ENCODE measurements at regions not wholly inside any gene's neighbourhood (a gene's known extent, or its start where the extent isn't known, plus 50 kb on each side); places are given as distances from the start of the nearest gene placed in this dataset.
A peak's percentile ranks its signal among the peaks of the same experiment; 100 is the strongest.

DNA sequence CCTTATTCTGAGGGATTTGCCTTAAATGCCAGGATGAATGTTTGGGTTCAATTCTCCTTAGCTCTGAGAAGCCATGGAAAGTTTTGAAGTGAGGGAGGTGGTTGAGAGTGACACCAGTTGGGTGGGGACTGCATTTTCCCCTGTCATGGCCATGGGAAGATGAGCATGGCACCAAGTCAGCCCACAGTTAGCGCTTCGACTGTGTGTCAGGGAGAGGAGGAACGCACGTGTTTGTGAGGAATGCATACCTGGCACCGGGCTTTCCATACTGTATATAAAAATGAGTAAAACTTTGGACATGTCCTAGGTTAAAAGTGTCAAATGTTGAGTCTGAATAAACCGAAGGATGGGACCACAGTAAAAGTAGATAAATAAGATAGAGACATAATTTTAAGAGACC is 187.5 kb upstream of the KL start:
- no peak for DNase-seq (ENCODE audit: low read depth)

GRCh38 chr13:32829269-32829668 is 187.0 kb upstream of the KL start:
- no peak for DNase-seq (ENCODE audit: low read depth)

DNA sequence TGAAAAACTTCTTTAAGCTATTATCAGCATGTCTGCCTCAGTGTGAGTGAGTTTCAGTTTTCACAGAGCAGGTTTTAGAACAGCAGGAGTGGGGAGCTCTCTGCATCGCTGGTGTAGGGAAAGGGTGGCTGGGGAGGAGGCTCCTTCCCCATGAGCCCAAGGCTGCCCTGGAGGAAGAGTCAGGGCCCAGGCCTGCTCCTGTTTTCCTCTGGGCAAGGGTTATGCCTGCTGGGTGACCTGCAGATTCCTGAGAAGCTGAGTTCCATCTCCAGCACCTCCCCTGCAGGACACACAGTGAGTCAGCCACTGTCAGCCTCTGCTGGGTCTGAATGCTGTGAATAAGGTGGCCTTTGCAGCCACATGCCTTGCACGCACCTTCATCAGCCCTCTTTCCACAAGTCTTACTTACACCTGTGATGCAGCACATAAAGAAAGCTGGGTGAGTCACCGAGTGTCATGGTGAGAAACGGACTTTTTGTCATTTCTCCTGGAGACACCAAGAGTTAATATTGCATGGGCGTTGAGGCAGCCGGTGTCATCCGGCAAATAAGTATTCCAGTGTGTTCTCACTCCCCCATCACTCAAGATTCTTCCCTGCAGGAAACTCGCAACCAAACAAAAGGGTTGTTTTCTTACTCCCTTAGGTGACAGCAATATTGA is 186.4 kb upstream of the KL start:
- no peak for DNase-seq (ENCODE audit: low read depth)

DNA sequence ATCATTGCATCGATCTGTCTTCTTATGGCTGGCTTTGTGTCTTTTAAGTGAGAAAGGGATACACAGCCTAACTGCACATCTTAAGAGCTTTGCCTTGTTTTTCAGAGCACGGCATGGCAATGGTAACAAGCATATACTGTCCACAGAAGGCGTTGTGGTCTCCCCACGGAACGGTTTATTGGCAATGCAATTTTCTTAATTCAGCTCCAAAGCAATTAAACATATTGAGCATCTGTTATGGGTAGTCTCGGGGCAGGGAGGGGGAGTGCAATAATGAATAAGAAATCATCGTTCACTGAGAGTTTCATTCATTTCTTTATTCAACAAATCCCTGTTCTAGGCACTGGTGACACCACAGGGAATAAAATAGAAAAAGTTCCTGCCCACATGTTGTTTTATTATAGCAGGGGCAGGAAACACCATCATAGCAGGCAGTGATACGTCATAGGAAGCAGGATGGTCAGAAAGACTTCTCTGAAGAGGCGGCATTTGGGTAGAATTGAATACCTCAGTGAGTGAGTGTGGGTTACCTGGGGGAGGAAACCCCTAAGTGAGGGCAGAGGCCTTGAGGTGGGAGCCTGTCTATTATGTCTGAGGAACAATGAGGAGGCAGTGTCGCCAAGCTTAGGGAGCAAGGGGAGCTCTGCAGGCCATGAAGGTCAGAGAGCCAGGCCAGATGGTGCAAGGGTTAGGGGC is 185.7 kb upstream of the KL start:
- no peak for DNase-seq (ENCODE audit: low read depth)

DNA sequence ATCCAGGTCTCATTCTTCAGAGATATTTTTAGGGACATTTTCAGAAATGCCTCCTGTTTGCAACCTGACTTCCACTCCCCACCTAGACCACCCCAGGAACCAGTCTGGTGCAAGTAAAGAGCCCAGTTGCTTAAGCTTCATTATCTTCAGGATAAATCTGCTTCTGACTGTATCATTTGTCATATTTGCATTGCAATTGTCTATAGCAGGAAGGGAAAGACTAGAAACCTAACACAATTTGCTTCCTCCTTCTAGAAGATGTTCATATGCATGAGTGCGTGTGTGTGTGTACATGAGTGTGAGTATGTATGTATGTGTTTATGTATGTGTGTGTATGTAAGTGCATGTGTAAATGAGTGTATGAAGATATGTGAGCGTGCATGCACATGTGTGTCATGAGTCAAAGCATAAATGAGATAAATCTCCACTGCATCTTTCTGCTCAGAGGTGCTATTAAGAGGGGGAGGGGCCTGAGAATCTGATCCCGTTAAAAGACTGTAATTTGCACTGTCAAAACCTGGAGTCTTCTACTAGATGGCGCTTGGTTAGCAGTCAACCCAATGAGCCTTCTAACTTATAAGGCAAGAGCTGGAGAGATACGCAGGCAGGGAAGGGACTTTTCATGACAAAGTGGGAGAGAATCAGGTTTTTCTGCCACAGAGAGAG is 178.8 kb upstream of the KL start:
- no peak for DNase-seq (ENCODE audit: low read depth)

DNA sequence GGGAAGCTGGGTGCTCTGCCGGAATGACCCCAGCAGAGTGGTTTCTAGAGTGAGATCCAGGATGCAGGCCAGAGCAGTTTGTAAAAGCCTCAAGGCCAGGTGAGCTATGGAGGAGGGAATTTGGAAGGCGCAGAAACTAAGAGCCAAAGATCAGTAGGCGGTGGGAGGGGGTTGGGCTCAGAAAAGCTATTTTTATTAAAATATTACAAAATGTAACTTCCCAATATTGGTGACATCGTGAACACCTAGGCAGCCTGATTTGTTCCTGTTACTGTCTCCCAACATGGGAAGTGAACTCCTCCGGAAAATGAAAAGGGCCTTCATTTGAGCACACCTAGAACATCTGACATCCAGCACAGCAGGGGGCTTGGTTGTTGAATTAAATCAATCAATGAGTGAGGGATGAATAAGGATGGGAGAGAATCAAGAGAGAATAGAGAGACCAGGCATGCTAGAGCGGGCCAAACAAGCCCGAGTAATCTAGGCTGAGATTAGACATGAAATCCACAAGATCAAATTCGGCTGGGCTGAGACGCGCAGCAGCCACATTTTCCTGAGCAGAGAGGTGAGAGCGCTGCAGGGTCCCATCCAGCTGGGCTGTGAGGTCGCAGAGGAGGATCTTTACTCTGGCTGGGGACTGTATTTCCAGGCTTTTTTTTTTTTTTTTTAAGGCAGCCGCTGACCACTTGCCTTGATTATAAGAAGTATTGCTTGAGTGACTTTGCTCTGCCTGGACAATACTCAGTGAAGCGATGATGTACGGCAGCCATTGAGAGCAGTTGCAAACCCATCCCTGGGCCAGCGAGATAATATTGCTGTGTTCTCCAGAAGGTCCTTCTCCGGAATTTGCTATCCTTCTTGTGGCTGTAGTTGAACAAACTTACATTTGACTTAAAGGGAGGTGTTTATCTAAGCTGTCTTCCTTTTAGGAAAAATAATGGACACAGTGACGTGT is 178.0 kb upstream of the KL start:
- no peak for DNase-seq (ENCODE audit: low read depth)

GRCh38 chr13:32838945-32839344 is 177.3 kb upstream of the KL start:
- peak; percentile 11 for DNase-seq (ENCODE audit: low read depth)

GRCh38 chr13:32840113-32840512 is 176.1 kb upstream of the KL start:
- no peak for DNase-seq (ENCODE audit: low read depth)

GRCh38 chr13:32840989-32841713 is 175.1 kb upstream of the KL start:
- DNase-seq (ENCODE audit: low read depth) = no peak

- no peak for DNase-seq (ENCODE audit: low read depth)
Measured at GRCh38 chr13:32845952-32846950, 170.0 kb upstream of the KL start.

DNA sequence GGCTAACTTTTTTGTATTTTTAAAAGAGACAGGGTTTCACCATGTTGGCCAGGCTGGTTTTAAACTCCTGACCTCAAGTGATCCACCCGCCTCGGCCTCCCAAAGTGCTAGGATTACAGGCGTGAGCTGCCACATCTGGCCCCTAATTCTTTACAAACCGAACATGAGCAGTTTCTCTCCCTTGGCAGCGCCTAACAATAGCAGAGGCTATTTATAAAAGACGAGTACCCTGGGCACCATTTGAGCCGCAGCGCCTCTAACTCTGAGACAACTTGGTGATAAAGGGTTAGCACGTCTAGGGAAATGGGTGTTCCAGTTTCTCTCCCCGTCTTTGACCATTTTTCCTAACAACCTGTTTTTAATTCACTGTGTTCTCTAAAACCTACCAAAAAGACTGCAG is 168.2 kb upstream of the KL start:
- DNase-seq (ENCODE audit: low read depth) = peak; percentile 15

DNA sequence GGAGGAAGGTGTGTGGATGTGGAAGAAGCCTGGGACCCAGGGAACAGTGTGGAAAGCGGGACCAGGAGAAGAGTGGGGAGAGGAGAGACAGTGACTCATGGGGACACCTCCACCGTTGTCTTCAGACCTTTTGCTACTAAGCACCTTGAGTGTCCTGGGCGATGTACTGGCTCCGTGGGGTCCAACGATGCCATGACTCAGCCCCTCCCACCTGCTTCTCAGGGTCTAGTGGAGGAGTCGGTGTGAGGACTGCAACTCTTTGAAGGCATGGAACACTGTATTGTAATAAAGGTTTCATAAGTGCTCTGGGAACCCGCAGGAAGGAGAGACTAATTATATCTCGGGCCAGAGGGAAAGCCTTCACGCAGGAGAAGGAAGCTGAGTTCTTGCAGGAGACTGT is 166.9 kb upstream of the KL start:
- DNase-seq (ENCODE audit: low read depth) = no peak

GRCh38 chr13:32850316-32851052 is 165.7 kb upstream of the KL start:
- no peak for DNase-seq (ENCODE audit: low read depth)

DNA sequence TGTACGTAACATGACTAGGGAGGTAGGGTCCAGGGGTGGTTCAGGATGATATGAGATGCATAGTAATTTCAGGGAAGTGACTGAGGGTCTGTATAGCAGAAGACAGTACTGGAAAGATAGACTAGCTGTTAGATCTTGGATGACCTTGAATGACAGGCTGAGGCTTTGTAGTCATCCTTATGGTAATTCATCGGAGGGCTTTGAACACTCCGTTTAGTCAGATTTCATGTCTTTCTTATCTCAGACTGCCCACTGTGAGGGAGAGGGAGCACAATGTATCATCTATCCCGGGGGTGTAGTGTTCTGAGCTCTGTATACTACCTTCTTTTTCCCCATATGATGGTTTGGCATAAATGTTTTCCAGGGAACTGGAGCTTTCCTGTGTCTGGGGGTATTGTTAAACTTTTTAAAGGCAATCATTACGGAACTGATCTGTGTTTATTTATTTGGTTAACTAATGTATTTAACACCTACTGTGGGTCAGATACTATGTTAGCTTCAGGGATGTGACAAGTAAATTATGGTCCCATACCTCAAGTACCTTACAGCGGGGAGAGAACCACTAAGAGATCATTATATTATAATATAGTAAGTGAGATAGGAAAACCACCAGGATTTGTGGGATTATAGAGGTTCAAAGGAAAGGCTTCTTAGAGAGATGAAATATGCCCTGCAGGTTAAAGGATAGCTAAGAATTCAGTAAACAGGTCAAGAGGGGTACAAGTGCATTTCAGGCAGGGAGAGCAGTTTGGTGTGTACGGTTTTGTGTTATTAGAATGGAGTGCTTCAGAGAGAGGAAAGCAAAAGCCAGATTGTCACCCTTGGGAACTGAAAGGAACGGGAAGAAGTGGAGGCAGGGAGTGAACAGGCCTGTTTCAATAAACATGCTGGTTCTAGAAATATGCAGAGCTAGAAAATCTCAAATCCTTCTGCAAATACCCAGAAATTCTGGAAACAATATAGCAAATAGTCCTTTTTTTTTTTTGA is 164.8 kb upstream of the KL start:
- no peak for DNase-seq (ENCODE audit: low read depth)

DNA sequence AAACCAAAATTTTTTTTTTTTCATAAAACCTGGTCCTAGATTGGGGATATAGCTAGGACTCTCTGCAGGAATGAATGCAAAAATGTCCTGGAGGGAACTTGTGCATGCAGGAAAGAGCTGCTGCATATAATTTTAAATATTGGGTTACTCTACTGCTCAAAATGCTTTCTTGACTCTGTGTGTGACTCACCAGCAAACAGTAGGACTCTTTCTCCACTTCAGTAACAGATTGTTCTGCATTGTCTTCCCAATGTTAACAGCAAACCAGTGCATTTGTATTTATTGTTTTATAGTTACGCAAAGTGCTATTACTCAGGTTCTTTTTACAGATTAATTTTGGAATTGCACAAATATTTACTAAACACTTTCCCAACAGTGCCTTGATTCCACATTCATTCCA is 163.7 kb upstream of the KL start:
- DNase-seq (ENCODE audit: low read depth) = no peak

GRCh38 chr13:32857077-32857476 is 159.1 kb upstream of the KL start:
- no peak for DNase-seq (ENCODE audit: low read depth)

GRCh38 chr13:32857689-32858088 is 158.5 kb upstream of the KL start:
- DNase-seq (ENCODE audit: low read depth) = no peak

Measured in myocyte (in vitro differentiated cells).